K562 (cell line): ENCODE measurements at regions not wholly inside any gene's neighbourhood (a gene's known extent, or its start where the extent isn't known, plus 50 kb on each side); places are given as distances from the start of the nearest gene placed in this dataset.
A peak's percentile ranks its signal among the peaks of the same experiment; 100 is the strongest.

Source experiments
- ARID1B ChIP-seq: fragments of 450-650 bp; IDR thresholded peaks from 2 replicates; pipeline ENCODE4 v1.6.1; 2016; ENCODE audit warnings: antibody characterized with exemption, mild to moderate bottlenecking, inconsistent platforms
- ATF7 ChIP-seq: fragments of 450-650 bp; IDR thresholded peaks from 2 replicates; pipeline ENCODE4 v1.7.1; 2014; ENCODE audit warnings: mild to moderate bottlenecking, moderate library complexity
- BMI1 ChIP-seq: fragments of 150-350 bp; IDR thresholded peaks from 2 replicates; pipeline ENCODE4 v1.6.1; 2014; ENCODE audit warnings: low read length
- CHCHD3 ChIP-seq: fragments of 250-450 bp; sonication (Bioruptor Pico); IDR thresholded peaks from 2 replicates; pipeline ENCODE4 v2.1.2; 2022; ENCODE audit warnings: mild to moderate bottlenecking
- CREB1 ChIP-seq, 2 experiments: sonication (generic) in 1 of 2; formaldehyde crosslinking in 1 of 2; IDR thresholded peaks; 2 replicates each; pipeline versions ENCODE4 v1.6.1 to v1.8.0; 2012 to 2022; ENCODE audit warnings: inconsistent platforms in 1 of 2, mild to moderate bottlenecking in 1 of 2, missing genetic modification reagents in 1 of 2, moderate library complexity in 1 of 2
- FOSL1 ChIP-seq: fragments of 200-800 bp; sonication (Bioruptor generic); conservative IDR thresholded peaks from 2 replicates; pipeline ENCODE4 v1.6.1; 2016; ENCODE audit warnings: missing genetic modification characterization, missing compliant biosample characterization
- GABPA ChIP-seq: fragments of 200-800 bp; sonication (Bioruptor generic); conservative IDR thresholded peaks from 2 replicates; pipeline ENCODE4 v1.6.1; 2016; ENCODE audit warnings: low read depth, missing genetic modification characterization, missing compliant biosample characterization
- HDAC8 ChIP-seq: fragments of 450-650 bp; IDR thresholded peaks from 2 replicates; pipeline ENCODE4 v1.6.1; 2016; ENCODE audit warnings: mild to moderate bottlenecking, missing genetic modification characterization, moderate library complexity, missing compliant biosample characterization
- KDM1A ChIP-seq, 2 experiments: fragments of 450-650 bp; IDR thresholded peaks; 2 replicates each; pipeline ENCODE4 v1.6.1; 2016; ENCODE audit warnings: mild to moderate bottlenecking in 2 of 2
- NFIX ChIP-seq: fragments of 250-450 bp; sonication (Bioruptor Pico); IDR thresholded peaks from 2 replicates; pipeline ENCODE4 v1.4.0; 2020; ENCODE audit warnings: low read depth, mild to moderate bottlenecking, moderate library complexity
- NR2C2 ChIP-seq, 2 experiments: fragments of 200-800 bp in 1 of 2; sonication (Bioruptor generic) in 1 of 2; sonication (generic) in 1 of 2; formaldehyde crosslinking in 1 of 2; IDR thresholded peaks; 2 replicates each; pipeline versions ENCODE4 v1.6.1 to v1.8.0; 2016 to 2022; ENCODE audit warnings: mild to moderate bottlenecking in 1 of 2, missing compliant biosample characterization in 1 of 2, missing genetic modification characterization in 1 of 2, missing genetic modification reagents in 1 of 2
- ZNF23 ChIP-seq: fragments of 250-450 bp; sonication (Bioruptor Pico); IDR thresholded peaks from 2 replicates; pipeline ENCODE4 v1.4.0; 2020; ENCODE audit warnings: mild to moderate bottlenecking
- ZNF239 ChIP-seq: fragments of 250-450 bp; sonication (Bioruptor Pico); IDR thresholded peaks from 2 replicates; pipeline ENCODE4 v1.4.0; 2020; ENCODE audit warnings: mild to moderate bottlenecking
- ZNF57 ChIP-seq: fragments of 450-650 bp; formaldehyde crosslinking; IDR thresholded peaks from 2 replicates; pipeline ENCODE4 v1.4.0; 2020; ENCODE audit warnings: mild to moderate bottlenecking, moderate library complexity
- ZNF668 ChIP-seq: fragments of 250-450 bp; sonication (Bioruptor Pico); IDR thresholded peaks from 2 replicates; pipeline ENCODE4 v1.8.0; 2022; ENCODE audit warnings: mild to moderate bottlenecking, inconsistent platforms
- ZNF764 ChIP-seq: fragments of 250-450 bp; sonication (Bioruptor Pico); IDR thresholded peaks from 2 replicates; pipeline ENCODE4 v1.4.0; 2020; ENCODE audit warnings: low read depth, mild to moderate bottlenecking, moderate library complexity
- TF ChIP-seq, protein P1 (sequence below): fragments of 450-650 bp; IDR thresholded peaks from 2 replicates; pipeline ENCODE4 v1.6.1; 2016; ENCODE audit warnings: antibody characterized with exemption
- TF ChIP-seq, protein P2 (sequence below): IDR thresholded peaks from 2 replicates; pipeline ENCODE4 v1.6.1; 2016; ENCODE audit warnings: missing genetic modification characterization, missing compliant biosample characterization
- TF ChIP-seq, protein P3 (sequence below): sonication (generic); formaldehyde crosslinking; IDR thresholded peaks from 2 replicates; pipeline ENCODE4 v1.8.0; 2022; ENCODE audit warnings: mild to moderate bottlenecking, missing genetic modification reagents
- TF ChIP-seq, protein P4 (sequence below): sonication (generic); formaldehyde crosslinking; IDR thresholded peaks from 2 replicates; pipeline ENCODE4 v1.8.0; 2022; ENCODE audit warnings: mild to moderate bottlenecking, missing genetic modification reagents
- TF ChIP-seq, protein P5 (sequence below): fragments of 250-450 bp; sonication (Bioruptor Pico); IDR thresholded peaks from 2 replicates; pipeline ENCODE4 v1.5.0; 2020; ENCODE audit warnings: mild to moderate bottlenecking

DNA sequence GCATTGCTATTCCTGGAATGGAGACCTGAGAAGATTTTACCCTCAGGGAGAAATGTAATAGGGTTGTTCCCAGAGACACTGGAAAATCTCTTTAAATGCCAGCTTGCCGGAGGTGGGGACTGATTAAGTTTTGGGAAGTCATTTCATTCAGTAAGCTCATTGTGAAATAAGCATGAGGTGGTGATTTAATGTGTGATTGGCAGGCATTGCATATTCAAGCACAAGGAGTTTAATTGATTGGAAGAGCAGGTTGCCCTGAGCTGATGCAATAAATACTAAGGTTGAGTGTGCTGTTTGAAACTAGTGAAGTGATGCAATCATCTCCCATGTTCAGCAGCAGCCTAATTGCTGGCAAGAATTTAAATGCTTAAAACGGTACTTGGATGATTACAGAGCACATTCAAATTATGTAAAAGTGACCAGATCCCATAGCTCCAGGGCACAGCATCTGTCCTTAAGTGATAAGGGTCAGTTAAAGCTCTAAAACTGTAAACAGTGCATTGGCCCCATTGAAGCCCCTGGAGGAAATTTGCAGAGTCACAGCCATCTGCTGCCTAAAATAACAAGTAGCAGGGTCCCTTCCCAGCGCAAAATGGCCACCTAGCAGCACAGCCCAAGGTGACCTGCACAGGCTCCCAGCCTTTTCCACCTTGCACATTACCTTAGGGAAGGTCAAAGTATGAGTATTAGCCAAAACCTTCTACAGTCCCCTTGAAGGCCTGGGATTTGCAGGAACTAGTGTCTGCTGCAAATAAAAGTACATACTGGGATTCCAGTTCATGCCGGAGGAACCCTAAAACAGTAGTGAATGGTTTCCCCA lies 92.1 kb downstream of the CCDC71L start (continued):
- TF ChIP-seq, protein P1, sequence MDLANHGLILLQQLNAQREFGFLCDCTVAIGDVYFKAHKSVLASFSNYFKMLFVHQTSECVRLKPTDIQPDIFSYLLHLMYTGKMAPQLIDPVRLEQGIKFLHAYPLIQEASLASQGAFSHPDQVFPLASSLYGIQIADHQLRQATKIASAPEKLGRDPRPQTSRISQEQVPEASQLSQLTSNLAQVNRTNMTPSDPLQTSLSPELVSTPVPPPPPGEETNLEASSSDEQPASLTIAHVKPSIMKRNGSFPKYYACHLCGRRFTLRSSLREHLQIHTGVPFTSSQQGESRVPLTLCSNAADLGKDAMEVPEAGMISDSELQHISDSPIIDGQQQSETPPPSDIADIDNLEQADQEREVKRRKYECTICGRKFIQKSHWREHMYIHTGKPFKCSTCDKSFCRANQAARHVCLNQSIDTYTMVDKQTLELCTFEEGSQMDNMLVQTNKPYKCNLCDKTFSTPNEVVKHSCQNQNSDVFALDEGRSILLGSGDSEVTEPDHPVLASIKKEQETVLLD, result peak; percentile 81
- TF ChIP-seq BMI1 (no peak), ZNF57 (CRISPR knock-in tag) (peak; percentile 48; the same call in 1 of the 2 replicates), GABPA (tag) (peak; percentile 48), KDM1A (IDR thresholded peaks at IDR 0.05) (peak; percentile 87 to 88), ZNF764 (CRISPR knock-in tag) (no peak), ARID1B (peak; percentile 99), NR2C2 (CRISPR knock-in tag; IDR thresholded peaks at IDR 0.05) (no peak), NR2C2 (tag; IDR thresholded peaks at IDR 0.05) (peak; percentile 87), FOSL1 (tag) (peak; percentile 92), CHCHD3 (no peak), ZNF23 (peak; percentile 44; the same call in 1 of the 2 replicates), HDAC8 (tag) (peak; percentile 95), ZNF239 (CRISPR knock-in tag) (peak; percentile 15), ATF7 (peak; percentile 99), NFIX (no peak), CREB1 (IDR thresholded peaks at IDR 0.05) (peak; percentile 68), CREB1 (CRISPR knock-in tag; IDR thresholded peaks at IDR 0.05) (peak; percentile 50; the same call in 1 of the 2 replicates), ZNF668 (CRISPR knock-in tag) (peak; percentile 66; the same call in 1 of the 2 replicates)
- TF ChIP-seq, protein P2, sequence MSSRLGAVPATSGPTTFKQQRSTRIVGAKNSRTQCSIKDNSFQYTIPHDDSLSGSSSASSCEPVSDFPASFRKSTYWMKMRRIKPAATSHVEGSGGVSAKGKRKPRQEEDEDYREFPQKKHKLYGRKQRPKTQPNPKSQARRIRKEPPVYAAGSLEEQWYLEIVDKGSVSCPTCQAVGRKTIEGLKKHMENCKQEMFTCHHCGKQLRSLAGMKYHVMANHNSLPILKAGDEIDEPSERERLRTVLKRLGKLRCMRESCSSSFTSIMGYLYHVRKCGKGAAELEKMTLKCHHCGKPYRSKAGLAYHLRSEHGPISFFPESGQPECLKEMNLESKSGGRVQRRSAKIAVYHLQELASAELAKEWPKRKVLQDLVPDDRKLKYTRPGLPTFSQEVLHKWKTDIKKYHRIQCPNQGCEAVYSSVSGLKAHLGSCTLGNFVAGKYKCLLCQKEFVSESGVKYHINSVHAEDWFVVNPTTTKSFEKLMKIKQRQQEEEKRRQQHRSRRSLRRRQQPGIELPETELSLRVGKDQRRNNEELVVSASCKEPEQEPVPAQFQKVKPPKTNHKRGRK (tag), result no peak
- TF ChIP-seq, protein P3, sequence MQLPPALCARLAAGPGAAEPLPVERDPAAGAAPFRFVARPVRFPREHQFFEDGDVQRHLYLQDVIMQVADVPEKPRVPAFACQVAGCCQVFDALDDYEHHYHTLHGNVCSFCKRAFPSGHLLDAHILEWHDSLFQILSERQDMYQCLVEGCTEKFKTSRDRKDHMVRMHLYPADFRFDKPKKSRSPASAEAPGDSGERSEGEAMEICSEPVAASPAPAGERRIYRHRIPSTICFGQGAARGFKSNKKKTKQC, result no peak
- TF ChIP-seq, protein P4, sequence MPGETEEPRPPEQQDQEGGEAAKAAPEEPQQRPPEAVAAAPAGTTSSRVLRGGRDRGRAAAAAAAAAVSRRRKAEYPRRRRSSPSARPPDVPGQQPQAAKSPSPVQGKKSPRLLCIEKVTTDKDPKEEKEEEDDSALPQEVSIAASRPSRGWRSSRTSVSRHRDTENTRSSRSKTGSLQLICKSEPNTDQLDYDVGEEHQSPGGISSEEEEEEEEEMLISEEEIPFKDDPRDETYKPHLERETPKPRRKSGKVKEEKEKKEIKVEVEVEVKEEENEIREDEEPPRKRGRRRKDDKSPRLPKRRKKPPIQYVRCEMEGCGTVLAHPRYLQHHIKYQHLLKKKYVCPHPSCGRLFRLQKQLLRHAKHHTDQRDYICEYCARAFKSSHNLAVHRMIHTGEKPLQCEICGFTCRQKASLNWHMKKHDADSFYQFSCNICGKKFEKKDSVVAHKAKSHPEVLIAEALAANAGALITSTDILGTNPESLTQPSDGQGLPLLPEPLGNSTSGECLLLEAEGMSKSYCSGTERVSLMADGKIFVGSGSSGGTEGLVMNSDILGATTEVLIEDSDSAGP (CRISPR knock-in tag), result no peak
- TF ChIP-seq, protein P5, sequence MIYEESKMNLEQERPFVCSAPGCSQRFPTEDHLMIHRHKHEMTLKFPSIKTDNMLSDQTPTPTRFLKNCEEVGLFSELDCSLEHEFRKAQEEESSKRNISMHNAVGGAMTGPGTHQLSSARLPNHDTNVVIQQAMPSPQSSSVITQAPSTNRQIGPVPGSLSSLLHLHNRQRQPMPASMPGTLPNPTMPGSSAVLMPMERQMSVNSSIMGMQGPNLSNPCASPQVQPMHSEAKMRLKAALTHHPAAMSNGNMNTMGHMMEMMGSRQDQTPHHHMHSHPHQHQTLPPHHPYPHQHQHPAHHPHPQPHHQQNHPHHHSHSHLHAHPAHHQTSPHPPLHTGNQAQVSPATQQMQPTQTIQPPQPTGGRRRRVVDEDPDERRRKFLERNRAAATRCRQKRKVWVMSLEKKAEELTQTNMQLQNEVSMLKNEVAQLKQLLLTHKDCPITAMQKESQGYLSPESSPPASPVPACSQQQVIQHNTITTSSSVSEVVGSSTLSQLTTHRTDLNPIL (CRISPR knock-in tag), result peak; percentile 67; the same call in 1 of the 2 replicates
